HCT116 (cell line): ENCODE measurements at regions not wholly inside any gene's neighbourhood (a gene's known extent, or its start where the extent isn't known, plus 50 kb on each side); places are given as distances from the start of the nearest gene placed in this dataset.

ENCODE experiments used
- ATAC-seq: fragments of 200-7000 bp; cut with Tn5 transposase; 2 replicates; pipeline ENCODE4 v1.9.1; 2020; ENCODE audit warnings: mild to moderate bottlenecking, moderate library complexity
- BruUV-seq: library from RNA; stranded (reverse); fragments of 400-500 nt; replicated peaks from 2 replicates; lab custom pipeline; 2021; lab: Mats Ljungman, UMichigan
- CTCF ChIA-PET: fragments of 300-600 bp; sonication (Branson Sonifier 250); formaldehyde crosslinking; loops from one replicate; lab custom pipeline; 2021; ENCODE audit warnings: antibody characterized with exemption; lab: Charles Lee
- POLR2A ChIA-PET: fragments of 300-600, 350-600 bp; sonication (Branson Sonifier 250); formaldehyde crosslinking; loops from one replicate; lab custom pipeline; 2021; ENCODE audit warnings: antibody characterized with exemption; lab: Charles Lee
- RAD21 ChIA-PET, 2 experiments: fragments of 300-600 bp; sonication (Branson Sonifier 250); formaldehyde crosslinking; loops; one replicate each; lab custom pipeline; 2023; ENCODE audit warnings: low total read pairs in 2 of 2; ENCODE audit not compliant: uncharacterized antibody in 2 of 2, unreplicated experiment in 2 of 2, low non-redundant PET in 1 of 2; lab: Charles Lee
- DNase-seq: peaks from one replicate; pipeline ENCODE4 v3.0.0-alpha.2; 2010; ENCODE audit warnings: low read depth, low spot score
- H2AFZ ChIP-seq: fragments of 200-600 bp; shearing (Covaris generic), sonication (generic); 2 replicates; pipeline ENCODE4 v1.6.1; 2017; ENCODE audit warnings: low read depth, mixed run types, mixed read lengths, antibody characterized with exemption, low read length; ENCODE audit not compliant: poor library complexity, severe bottlenecking
- H3K27ac ChIP-seq: 2 replicates; pipeline ENCODE4 v1.5.1; 2012; ENCODE audit warnings: low read depth, low read length
- H3K27me3 ChIP-seq: fragments of 200-600 bp; sonication (generic); 2 replicates; pipeline ENCODE4 v1.6.1; 2016; ENCODE audit warnings: mixed run types, low read length, mixed read lengths; ENCODE audit not compliant: insufficient read depth
- H3K36me3 ChIP-seq, 2 experiments: fragments of 200-500 bp in 1 of 2; fragments of 200-600 bp in 1 of 2; sonication (Bioruptor generic) in 1 of 2; sonication (generic) in 1 of 2; 2 replicates each; pipeline versions ENCODE4 v1.5.1 to v1.6.1; 2014 to 2016; ENCODE audit warnings: low read length in 2 of 2, inconsistent platforms in 1 of 2, mixed read lengths in 1 of 2, mixed run types in 1 of 2; ENCODE audit not compliant: insufficient read depth in 2 of 2, control insufficient read depth in 1 of 2
- H3K4me1 ChIP-seq, 2 experiments: fragments of 200-600 bp in 1 of 2; sonication (generic) in 1 of 2; 2 replicates each; pipeline versions ENCODE4 v1.5.1 to v1.6.1; 2012 to 2017; ENCODE audit warnings: low read length in 2 of 2, inconsistent platforms in 1 of 2, mild to moderate bottlenecking in 1 of 2, mixed read lengths in 1 of 2, mixed run types in 1 of 2, moderate library complexity in 1 of 2; ENCODE audit not compliant: insufficient read depth in 2 of 2, control insufficient read depth in 1 of 2
- H3K4me2 ChIP-seq: fragments of 200-600 bp; sonication (generic); 2 replicates; pipeline ENCODE4 v1.6.1; 2017; ENCODE audit warnings: mixed run types, low read length, mixed read lengths
- H3K4me3 ChIP-seq, 2 experiments: fragments of 200-600 bp in 1 of 2; sonication (generic) in 1 of 2; replicated peaks in 1 of 2; 2 replicates each; pipeline ENCODE4 v1.5.1; 2011 to 2016; ENCODE audit warnings: low read length in 2 of 2, control low read depth in 1 of 2, low read depth in 1 of 2, mild to moderate bottlenecking in 1 of 2, mixed read lengths in 1 of 2, mixed run types in 1 of 2
- H3K79me2 ChIP-seq: fragments of 200-600 bp; sonication (generic); 2 replicates; pipeline ENCODE4 v1.6.1; 2017; ENCODE audit warnings: mild to moderate bottlenecking, mixed run types, low read length, moderate library complexity, mixed read lengths; ENCODE audit not compliant: insufficient read depth
- H3K9ac ChIP-seq: fragments of 200-600 bp; sonication (generic); 2 replicates; pipeline ENCODE4 v1.6.1; 2016; ENCODE audit warnings: low read length, mixed read lengths
- H3K9me2 ChIP-seq: fragments of 200-600 bp; sonication (generic), shearing (Covaris generic); 2 replicates; pipeline ENCODE4 v1.6.1; 2017; ENCODE audit warnings: mixed run types, mild to moderate bottlenecking, moderate library complexity; ENCODE audit not compliant: insufficient read depth
- H3K9me3 ChIP-seq, 2 experiments: fragments of 200-500 bp in 1 of 2; fragments of 200-600 bp in 1 of 2; sonication (Bioruptor generic) in 1 of 2; sonication (generic) in 1 of 2; 2 replicates each; pipeline ENCODE4 v1.6.1; 2014 to 2017; ENCODE audit warnings: low read length in 2 of 2, mixed read lengths in 2 of 2, inconsistent platforms in 1 of 2, low read depth in 1 of 2, mild to moderate bottlenecking in 1 of 2, mixed run types in 1 of 2, moderate library complexity in 1 of 2; ENCODE audit not compliant: control insufficient read depth in 1 of 2, insufficient read depth in 1 of 2
- H4K20me1 ChIP-seq: fragments of 200-600 bp; sonication (generic), shearing (Covaris generic); 2 replicates; pipeline ENCODE4 v1.6.1; 2017; ENCODE audit warnings: mixed run types, mild to moderate bottlenecking, moderate library complexity; ENCODE audit not compliant: insufficient read depth
- ELF1 ChIP-seq: IDR thresholded peaks from 2 replicates; pipeline ENCODE4 v1.6.1; 2012; ENCODE audit warnings: low read depth, borderline replicate concordance
- EZH2phosphoT487 ChIP-seq: fragments of 200-600 bp; IDR thresholded peaks from 2 replicates; pipeline ENCODE4 v1.6.1; 2018; ENCODE audit warnings: antibody characterized with exemption, borderline replicate concordance
- RAD21 ChIP-seq: IDR thresholded peaks from 2 replicates; pipeline ENCODE4 v1.6.1; 2012; ENCODE audit warnings: low read depth, mild to moderate bottlenecking
- SP1 ChIP-seq: IDR thresholded peaks from 2 replicates; pipeline ENCODE4 v1.6.1; 2012; ENCODE audit warnings: low read depth
- YY1 ChIP-seq: IDR thresholded peaks from 2 replicates; pipeline ENCODE4 v1.6.1; 2011; ENCODE audit warnings: low read length, low read depth, moderate library complexity, mild to moderate bottlenecking; ENCODE audit not compliant: insufficient replicate concordance; ENCODE audit errors: extremely low read depth
- ZFX ChIP-seq: fragments of 450-650 bp; IDR thresholded peaks from 2 replicates; pipeline ENCODE4 v1.6.1; 2017
- intact Hi-C: fragments of 100-400 bp; cut with micrococcal nuclease; formaldehyde crosslinking; loops from 2 replicates; pipeline ENCODE4 v1.10.0; 2022
- TF ChIP-seq, protein P1 (sequence below), 3 experiments: fragments of 200-600 bp in 1 of 3; sonication (generic) in 1 of 3; IDR thresholded peaks in 2 of 3; conservative IDR thresholded peaks in 1 of 3; 2 replicates each; pipeline ENCODE4 v1.5.1; 2012 to 2017; ENCODE audit warnings: low read depth in 2 of 3, low read length in 2 of 3, antibody characterized with exemption in 1 of 3, borderline replicate concordance in 1 of 3, control low read depth in 1 of 3, mild to moderate bottlenecking in 1 of 3, mixed read lengths in 1 of 3, mixed run types in 1 of 3, moderate library complexity in 1 of 3; ENCODE audit not compliant: insufficient read depth in 1 of 3
- TF ChIP-seq, protein P2 (sequence below): IDR thresholded peaks from 2 replicates; pipeline ENCODE4 v1.6.1; 2012
- TF ChIP-seq, protein P3 (sequence below): IDR thresholded peaks from 2 replicates; pipeline ENCODE4 v1.6.1; 2011; ENCODE audit warnings: mild to moderate bottlenecking, low read length, moderate library complexity; ENCODE audit not compliant: insufficient replicate concordance; ENCODE audit errors: extremely low read depth

DNA sequence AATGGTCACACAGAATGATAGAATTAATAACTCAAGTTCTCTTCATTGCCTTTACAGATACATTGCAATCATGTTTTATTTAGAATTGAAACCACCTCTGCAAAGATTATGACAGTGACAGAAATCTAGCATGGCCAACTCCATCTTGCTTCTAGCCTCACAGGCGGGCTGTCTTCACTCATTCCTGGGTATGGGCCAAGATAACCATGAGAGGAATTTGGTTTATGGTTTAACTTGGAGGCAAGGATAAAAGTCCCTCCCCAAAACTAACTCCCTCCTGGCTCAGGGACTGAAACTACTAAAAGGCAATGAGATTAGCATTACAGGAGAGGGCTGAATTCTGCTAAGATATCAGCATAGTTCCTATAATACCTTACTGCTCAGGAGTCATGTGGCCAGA is 95.2 kb upstream of the CST7 start:
- H3K27me3 ChIP-seq: no peaks in the 10 kb centered on the region; the same call in 1 of the 2 replicates
- H3K36me3 ChIP-seq: no peaks in the 10 kb centered on the region
- ATAC-seq (no peak), DNase-seq (no peak)
- no peaks in the 10 kb centered on the region for H3K79me2 ChIP-seq
- intact Hi-C loops: no loop called here
- RAD21 ChIA-PET: no interaction called here
- no peak overlapping the region for H3K4me3 ChIP-seq
- no peaks in the 10 kb centered on the region for H3K9me2 ChIP-seq
- POLR2A ChIA-PET: no interaction called here
- H3K4me1 ChIP-seq: no peaks in the 10 kb centered on the region
- no peak overlapping the region for H3K27ac ChIP-seq
- H3K9me3 ChIP-seq: peaks cover 0 to 3% of the 10 kb centered on the region in 2 experiments; a peak in 1 of 4 replicates
- CTCF ChIA-PET: no interaction called here
- H3K9ac ChIP-seq: no peak overlapping the region
- H2AFZ ChIP-seq: no peak overlapping the region
- H3K4me2 ChIP-seq: no peak overlapping the region
- BruUV-seq: no TSS peak
- TF ChIP-seq, protein P1, sequence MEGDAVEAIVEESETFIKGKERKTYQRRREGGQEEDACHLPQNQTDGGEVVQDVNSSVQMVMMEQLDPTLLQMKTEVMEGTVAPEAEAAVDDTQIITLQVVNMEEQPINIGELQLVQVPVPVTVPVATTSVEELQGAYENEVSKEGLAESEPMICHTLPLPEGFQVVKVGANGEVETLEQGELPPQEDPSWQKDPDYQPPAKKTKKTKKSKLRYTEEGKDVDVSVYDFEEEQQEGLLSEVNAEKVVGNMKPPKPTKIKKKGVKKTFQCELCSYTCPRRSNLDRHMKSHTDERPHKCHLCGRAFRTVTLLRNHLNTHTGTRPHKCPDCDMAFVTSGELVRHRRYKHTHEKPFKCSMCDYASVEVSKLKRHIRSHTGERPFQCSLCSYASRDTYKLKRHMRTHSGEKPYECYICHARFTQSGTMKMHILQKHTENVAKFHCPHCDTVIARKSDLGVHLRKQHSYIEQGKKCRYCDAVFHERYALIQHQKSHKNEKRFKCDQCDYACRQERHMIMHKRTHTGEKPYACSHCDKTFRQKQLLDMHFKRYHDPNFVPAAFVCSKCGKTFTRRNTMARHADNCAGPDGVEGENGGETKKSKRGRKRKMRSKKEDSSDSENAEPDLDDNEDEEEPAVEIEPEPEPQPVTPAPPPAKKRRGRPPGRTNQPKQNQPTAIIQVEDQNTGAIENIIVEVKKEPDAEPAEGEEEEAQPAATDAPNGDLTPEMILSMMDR (IDR thresholded peaks at IDR 0.05 in 2 of 3, conservative IDR thresholded peaks at IDR 0.05 in 1 of 3; ENCODE audit: borderline replicate concordance in 1 of 3, insufficient read depth in 1 of 3, low read depth in 2 of 3, low read length in 2 of 3): no peak
- TF ChIP-seq EZH2phosphoT487: no peak
- no peak for TF ChIP-seq RAD21
- TF ChIP-seq, protein P2, sequence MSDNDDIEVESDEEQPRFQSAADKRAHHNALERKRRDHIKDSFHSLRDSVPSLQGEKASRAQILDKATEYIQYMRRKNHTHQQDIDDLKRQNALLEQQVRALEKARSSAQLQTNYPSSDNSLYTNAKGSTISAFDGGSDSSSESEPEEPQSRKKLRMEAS: no peak
- TF ChIP-seq ELF1: no peak
- TF ChIP-seq, protein P3, sequence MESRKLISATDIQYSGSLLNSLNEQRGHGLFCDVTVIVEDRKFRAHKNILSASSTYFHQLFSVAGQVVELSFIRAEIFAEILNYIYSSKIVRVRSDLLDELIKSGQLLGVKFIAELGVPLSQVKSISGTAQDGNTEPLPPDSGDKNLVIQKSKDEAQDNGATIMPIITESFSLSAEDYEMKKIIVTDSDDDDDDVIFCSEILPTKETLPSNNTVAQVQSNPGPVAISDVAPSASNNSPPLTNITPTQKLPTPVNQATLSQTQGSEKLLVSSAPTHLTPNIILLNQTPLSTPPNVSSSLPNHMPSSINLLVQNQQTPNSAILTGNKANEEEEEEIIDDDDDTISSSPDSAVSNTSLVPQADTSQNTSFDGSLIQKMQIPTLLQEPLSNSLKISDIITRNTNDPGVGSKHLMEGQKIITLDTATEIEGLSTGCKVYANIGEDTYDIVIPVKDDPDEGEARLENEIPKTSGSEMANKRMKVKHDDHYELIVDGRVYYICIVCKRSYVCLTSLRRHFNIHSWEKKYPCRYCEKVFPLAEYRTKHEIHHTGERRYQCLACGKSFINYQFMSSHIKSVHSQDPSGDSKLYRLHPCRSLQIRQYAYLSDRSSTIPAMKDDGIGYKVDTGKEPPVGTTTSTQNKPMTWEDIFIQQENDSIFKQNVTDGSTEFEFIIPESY: no peak
- TF ChIP-seq SP1: no peak
- TF ChIP-seq YY1: no peak
- no peak for TF ChIP-seq ZFX
- H4K20me1 ChIP-seq: no peaks in the 10 kb centered on the region
